ENCODE measurements at regions not wholly inside any gene's neighbourhood (a gene's known extent, or its start where the extent isn't known, plus 50 kb on each side); places are given as distances from the start of the nearest gene placed in this dataset.

DNA sequence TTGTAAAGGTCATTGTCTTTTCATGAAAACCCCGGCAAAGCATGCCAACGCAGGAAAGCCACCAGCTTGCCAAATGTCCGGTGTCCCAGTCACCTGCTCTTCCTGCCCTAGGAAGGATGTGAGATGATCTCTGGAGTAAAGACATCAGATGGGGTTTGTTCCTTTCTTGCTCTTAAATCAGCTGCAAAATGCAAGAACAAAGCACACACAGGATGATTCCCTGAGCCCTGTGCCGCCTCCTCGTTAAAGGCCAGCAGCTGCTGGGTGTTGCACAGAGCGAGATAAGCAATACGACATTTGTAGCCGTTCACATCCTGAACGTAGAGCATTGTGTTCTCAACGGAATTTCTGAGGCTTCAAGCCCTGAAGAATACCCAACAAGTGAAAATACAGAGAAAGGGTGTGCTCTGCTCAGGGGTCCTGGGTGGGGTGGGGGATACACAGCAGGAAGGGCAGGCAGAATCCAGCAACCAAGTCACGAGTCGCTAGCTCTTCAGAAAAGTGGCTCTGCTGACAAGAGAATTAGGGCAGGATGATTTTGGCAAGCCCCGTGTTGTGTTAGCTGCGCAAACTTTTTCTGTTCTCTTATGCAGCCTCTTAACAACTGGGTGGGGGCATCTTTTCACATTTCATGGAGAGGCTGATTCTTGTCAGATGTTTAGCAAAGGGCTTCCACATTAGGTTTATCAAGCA, 229.2 kb upstream of the MAP3K1 start:
- no peak for DNase-seq

DNA sequence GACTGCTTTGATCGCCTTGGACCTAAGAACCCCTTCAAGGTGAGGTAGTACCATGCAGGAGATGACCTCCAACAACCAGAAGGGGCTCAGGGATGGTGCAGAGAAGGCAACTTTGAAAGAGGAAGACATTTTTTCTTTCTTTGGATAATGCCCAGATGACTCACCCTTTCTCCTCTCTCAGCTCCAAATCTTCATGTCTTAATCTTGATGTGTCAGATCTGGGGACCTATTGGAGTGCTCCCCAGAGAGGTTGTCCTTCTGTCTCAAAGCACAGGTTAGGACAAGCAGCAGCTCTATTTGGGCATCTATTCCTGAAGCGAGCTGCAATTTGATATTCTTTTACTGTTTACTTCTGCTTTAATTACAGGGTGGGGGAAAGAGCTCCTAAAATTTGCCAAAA, 229.9 kb upstream of the MAP3K1 start:
- no peak for DNase-seq

DNA sequence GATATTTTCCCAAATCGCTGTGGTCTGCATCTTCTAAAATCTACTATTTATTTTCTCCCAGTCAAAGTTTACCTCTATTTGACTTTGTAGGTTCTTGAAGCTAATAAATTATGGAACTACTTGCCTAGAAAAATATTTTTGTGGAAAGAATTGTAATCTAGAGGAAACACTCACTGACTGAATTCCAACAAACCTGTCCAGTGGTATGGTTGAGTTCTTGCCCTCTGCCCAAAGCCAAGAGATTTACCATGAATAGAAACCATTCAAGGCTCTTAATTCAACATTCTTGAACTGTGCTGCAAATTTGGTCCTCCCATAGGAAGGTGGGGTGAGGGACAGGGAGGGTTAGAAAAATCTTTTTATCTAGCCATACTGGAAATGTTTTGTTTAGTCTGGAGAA, 233.9 kb upstream of the MAP3K1 start:
- no peak for DNase-seq

DNA sequence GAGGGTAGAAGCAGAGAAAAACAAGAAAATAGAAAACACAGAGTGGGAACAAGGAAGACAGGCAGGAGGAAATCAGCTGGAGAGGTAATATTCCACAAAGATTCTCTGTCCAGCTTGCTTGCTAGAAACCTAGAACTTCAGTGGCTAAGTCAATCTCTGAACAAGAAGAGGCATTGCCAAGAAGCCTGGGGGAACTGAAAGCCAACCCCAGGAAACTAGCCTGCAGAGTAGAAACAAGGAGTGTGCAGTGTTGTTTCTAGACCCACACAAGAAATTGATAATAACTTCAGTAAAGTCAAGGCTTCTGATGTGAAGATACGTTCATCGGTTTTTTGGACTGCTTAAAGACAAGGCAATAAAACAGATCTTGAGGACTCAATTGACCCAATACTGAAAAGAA, 234.5 kb upstream of the MAP3K1 start:
- DNase-seq = no peak

DNA sequence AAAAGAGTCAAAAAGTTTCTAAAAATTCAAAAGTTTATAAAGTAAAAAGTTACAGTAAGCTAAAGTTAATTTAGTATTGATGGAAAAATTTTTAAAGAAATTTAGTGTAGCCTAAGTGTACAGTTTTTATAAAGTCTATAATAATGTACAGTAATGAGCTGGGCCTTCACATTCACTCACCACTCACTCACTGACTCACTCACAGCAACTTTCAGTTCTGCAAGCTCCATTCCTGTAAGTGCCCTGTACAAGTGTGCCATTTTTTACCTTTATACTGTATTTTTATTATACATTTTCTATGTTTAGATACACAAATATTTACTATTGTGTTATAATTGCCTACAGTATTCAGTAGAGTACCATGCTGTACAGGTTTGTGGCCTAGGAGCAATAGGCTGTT, 239.5 kb upstream of the MAP3K1 start:
- DNase-seq = no peak

DNA sequence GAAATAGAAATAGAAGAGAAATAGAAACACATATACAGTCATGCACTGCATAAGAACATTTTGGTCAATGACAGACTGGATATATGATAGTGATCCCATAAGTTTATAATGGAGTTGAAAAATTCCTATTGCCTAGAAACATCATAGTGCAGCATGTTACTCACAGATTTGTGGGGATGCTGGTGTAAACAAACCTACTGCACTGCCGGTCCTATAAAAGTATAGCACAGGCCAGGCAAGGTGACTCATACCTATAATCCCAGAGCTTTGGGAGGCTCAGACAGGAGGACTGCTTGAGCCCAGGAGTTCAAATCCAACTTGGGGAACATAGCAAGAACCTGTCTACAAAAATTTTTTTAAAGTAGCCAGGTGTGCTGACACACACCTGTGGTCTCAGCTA, 240.6 kb upstream of the MAP3K1 start:
- DNase-seq = no peak

DNA sequence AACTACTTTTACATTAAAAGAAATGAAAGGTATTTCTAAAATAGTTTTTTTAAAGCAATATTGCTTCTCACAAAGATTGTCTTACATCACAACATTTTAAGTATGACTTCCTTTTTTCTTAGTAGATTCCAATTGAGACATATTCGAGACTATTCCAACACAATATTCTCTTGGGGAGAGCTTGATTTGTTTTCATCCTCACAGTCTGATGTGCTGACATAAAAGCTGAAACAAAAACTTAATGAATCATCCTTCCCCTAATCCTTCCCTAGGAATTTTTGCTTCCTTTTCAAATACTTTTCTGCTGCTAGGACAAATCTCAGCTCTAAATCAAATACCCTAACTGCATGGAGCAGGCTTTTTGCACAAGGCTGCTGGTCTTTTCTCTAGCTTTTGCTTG, 245.8 kb upstream of the MAP3K1 start:
- DNase-seq = no peak

DNA sequence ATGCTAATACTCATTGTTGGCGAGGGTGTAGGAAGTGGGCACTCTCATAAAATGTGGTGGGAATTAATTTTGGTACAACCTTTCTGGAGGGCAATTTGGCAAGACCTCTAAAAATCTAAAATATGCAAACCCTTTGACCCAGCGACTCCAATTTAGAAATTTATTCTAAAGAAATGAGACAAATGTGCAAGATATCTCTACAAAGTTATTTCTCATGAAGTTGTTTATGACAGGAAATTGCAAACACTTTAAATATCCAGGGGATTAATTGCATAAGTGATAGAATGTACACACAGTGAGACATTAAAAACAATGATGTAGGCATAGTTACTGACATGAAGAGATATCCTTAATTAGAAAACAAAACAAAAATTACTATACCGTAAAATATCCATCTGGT, 246.3 kb upstream of the MAP3K1 start:
- no peak for DNase-seq

DNA sequence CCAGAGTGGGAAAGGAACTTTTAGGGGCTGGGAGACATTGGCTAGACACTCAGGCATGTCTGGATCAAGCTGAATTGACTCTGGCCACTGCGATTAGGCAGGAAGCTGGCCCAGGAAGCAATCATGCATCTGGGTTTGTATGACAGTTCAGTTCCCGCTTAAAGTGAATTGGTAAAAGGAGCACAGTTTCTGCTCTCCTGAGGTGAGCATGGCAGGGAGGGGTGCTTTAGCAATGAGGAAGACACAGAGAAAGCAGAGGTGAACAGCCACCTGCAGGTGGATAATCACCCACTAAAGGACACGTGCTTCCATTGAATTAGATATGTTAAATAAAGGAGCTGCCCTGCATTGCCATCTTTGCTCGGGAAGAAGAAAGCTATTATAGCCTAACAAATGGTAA, 248.1 kb upstream of the MAP3K1 start:
- no peak for DNase-seq

DNA sequence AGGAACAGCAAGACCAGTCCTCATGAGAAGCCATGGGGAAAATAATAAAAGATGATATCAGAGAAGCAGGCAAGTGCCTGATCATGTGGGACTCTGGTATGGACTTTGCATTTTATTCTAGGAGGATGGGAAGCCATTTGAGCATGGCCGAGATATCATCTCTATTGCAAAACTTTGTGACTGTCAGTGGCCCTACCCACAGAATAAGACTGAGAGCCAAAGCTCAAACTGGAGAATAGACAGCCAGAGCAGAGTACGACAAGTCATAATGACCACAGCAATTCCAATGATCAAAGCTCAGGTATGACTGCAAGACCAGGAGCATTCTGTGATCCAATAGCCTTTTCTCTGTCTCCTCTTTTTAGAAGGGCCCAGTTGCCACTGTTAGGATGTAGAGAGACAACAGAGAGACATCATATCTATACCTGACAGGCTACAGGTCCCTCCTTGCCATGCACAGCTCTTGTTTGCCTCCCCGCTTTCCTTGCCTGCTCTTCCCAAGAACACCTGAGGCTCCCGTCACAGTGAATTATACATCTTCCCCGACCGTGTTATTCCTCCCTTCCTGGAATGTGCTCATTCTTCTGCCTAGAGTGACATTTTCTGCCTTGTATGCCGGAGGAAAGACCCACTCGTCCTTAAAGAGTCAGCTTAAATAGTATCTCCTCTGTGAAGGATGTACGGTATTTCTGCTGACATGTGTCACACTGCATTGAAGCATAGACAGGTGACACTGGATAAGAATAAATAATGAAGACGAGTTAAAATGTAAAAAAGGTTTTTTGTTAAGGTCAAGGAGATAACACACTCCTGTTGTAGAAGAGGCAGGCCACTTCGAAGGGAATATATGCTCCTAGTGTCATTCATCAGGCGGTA, 248.7 kb upstream of the MAP3K1 start:
- no peak for DNase-seq

DNA sequence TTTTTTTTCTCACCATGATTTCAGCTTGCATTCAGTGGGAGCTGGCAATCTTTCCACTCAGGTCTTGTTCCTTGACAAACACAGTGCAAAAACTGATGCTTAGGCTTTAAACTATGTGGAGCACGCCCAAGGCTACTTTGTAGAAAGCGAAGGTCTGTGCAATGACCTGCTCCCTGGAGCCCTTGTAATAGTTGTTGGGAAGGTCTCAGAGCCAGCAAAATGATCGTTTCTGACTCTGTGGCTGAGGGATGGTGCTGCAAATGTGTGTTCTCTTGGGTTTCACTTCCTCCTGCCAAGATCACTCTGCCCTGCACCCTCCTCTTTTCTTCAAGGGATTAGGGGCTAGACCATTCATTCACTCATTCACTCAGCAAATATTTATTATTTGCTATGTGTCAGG, 249.7 kb upstream of the MAP3K1 start:
- DNase-seq = no peak

DNA sequence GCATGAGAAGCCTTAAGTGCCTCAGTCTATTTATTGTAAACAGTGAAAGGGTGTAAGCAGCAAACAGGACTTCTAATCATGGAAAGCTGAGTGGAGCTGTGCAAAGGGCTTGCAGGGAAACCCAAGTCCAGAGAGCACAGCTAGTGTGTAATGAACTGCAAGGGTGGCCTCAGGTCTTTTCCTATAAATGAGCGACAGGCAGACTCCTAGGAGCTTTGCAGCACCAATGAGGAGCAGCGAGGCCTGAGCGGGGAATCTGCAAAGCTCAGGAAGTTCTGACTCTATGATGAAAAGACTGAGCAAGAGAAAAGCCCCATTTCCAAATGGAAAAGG, 250.1 kb upstream of the MAP3K1 start:
- DNase-seq = no peak

DNA sequence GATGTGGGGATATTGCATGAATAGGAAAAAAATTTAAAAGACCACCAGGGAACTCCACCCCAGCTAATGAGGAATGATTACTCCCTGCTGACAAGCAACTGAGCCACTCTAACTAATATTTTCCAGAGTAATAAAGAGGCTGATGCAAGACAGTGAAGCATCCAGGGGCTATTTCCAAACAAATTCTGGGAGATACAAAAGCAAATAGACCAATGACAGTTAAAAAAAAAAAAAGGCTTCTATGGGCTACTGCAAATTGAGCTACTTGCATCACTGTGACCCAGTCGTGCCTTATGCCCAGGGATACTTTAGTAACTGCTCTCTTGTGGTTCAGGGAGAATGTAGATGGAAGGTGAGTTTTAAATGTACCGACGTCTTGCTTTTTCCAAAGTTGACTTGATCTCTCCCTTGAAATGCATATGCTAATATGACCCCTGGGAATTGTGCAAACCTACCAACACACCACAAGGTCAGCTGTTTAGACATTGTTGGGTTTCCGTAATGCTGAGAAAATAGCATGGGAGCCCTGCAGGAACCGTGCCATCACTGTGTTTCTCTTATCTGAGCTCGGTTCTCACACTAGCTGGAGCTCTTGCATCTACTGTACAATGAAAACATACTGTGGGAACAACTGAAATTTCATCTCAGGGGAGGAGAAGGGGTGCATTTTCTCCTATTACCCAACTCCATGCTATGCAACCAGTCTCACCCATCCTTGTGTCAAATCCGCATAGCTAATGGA, 250.6 kb upstream of the MAP3K1 start:
- DNase-seq = no peak

DNA sequence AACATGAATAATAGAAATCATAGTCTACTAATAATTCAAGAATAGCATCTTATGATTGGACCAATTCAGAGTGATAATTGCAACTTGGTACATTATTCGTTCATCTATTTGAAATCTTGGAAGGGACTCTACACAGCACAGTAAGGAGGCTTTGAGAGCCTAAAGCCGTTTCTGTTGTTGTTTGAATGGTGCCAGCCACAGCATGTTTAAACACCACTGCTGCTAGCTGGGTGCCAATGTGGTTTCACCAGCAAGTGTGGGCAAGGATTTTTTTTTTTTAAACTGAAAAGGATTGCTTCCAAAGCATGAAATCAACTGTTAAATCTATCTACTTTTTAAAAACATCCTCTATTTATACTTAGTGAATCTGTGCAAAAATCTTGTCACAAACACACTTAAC, 253.9 kb upstream of the MAP3K1 start:
- no peak for DNase-seq

DNA sequence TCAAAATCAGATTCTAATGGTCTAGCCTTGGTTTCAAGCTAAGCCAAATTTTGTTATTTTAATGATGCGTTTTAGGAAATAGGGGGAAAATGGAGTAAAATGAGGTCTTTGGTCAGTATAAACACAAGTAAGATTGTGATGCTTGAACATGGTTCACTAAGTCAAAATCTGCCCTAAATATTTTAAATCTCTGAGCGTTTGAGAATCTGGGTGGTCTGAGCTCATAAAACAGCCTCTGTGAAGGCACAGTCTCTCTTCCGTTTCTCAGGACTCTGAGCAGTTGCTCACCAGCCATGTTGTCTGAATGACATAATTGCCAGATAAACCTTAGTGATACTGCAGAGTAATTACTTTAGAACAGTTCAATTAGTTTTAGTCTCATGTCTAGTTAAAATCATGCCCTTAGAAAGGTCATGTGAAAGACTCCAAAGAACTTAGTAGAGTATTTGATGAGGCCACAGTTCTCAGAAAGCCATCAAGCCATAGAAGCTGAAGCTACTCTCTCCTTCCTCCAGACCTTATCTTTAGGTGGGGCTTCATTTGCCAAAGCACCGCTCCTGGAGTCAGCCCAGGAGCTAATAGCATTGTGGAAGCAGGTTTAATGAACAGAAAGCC, 257.1 kb upstream of the MAP3K1 start:
- DNase-seq = no peak

DNA sequence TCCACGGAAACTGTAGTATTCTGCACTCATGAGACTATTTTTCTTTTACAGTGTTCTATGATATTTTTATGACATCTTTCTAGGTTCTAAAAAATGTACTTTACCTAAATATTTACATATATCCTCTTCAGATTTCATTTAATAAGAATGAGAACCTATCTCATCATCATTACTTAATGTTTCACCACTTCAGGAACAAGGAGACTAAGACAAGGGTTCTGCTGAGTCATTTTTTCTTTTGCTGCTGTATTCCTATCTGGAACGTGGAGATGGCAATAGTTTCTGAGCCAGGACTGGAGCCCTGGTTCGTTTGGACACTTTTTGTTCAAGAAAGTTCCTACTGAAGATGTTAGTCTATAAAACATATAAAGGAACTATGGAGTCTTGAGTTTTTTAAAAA, 258.2 kb upstream of the MAP3K1 start:
- DNase-seq = no peak

DNA sequence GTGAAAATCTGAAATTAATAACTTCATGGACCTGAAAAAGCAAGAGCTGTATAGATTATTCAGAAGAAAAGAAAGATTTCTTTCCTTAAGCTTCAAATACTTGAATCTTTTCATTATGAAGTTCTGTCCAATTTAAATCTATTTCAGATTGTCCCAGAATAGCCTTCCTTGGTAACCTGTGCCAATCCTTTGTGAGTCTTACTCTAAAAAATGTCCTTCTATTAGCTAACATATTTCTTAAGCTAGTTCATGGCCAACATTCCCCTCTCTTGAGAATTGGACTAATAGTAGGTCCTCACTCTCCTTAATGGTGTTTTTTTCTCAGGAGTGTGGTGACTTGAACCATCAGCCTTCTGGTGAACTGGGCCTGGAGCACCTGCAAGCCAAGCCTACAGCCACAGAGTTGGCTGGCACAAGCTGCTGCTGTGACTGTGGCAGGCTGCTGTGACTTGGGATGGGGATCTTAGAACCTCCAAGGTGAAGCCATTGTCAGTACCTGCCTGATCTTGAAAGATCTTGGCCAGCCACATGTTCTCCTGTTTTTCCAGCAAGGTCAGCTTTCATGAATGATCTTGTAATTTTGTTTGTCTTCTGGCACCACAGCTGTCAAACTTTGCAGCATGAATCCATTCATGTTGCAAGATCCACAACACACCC, 262.6 kb upstream of the MAP3K1 start:
- DNase-seq = no peak

DNA sequence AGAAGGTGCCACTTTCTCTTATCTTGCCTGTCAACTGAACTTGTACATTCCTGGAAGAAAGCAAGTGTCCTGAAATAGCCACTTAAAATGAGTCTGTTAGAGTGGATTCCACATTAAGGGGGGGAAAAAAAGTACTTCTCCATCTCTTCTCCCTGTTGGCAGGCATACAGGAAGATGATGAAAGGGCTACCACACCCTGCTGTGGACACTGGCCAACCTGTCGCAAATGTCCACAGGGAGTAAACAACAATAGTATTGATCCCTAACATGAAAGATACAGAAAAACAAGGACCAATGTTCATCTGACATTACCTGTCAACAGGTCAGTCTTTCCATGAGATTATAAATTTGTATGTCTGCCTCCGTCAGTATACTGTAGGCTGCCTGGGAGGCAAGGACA, 265.1 kb upstream of the MAP3K1 start:
- no peak for DNase-seq

DNA sequence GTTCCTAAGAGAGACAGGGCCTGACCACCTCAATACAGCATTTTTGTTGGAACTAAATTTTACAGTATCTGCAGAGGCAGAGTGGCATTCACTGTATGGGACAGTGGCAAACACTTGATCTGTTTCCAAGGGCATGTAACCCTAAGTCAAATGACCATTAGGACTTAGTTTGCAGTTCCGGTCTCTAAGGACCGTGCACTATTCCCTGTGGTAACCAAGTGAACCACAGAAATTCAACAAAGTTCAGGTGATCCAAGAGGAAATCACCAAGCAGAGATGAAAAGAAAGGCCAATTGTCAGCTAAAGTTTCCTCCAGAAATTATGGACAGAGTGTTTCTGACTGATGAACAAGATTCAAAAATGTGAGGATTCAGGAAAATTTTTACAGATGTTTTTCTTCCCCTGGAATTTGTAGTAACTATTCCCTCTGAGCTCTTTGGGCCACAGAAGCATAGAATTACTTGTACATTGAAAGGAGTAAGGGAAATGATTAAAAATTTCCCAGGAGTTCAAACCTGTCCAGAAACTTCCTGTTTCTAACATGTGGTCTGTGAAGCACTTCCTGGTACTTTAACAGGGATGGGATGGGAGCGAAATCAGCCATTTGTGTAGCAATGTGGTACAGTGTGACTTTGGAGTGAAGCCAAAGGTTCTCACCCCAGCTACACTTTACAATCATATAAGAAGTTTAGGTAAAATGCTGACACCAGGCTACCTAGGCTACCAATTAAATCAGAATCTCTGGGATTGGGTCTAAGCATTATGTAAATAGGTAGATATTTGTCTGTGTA, 266.1 kb upstream of the MAP3K1 start:
- no peak for DNase-seq

DNA sequence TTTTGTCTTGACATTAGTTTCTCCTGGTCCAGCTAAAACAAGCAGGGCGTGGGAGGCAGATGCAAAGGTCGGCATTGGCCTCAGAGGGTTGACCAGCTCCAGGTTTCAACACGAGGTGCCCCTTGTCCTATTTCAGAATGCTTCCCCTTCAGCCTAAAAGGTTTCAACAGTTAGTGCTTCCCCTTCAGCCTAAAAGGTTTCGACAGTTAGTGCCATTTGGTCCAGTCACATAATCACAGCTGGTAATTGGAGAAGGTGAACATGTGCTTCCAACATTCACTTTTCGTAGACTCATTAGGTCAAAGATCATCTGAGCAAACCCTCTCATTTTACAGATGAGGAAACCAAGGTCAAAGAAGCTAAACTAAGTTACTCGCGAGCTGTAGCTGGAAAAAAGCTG, 270.3 kb upstream of the MAP3K1 start:
- DNase-seq = no peak

DNA sequence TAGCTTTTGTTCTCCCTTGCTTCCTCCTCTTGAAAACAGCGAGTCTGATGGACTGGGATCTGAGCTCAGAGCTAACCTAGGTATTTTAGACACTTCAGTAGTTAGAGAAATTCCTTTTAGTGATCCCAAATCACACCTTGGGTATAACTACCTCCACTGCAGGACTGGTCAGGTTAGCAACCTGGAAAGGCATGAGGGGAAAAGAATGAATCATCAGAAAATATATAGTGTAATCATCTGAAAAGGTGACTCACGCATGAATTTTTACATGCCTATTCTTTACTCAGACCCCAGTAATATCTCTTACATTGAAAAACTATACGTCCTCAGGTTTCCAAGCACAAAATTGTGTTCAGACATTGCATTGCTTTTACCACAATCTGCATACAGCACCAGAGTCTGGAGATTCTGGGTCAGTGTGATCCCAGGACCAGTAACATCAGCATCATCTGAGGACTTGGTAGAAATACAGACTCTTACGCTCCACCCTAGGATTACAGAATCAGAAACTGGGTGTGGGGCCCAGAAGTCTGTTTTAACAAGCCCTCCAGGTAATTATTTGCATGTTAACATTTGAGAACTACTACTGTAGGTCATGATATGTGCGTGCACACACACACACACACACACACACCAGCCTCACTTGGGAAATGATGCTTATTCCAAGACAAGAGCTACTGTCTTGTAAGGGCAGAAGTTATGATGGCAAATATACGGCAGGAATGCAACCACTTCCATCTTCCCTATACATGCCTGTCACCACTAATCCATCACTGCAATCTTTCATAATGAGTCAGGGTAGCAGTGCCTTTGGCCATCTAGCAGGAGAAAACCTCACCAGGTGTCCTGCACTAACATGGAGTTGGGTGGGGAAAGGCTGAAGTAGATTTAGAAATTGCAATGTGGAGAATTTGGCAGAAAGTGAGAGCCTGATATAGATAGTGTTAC, 271.6 kb upstream of the MAP3K1 start:
- no peak for DNase-seq

All from SHP77 (cell line).